Cerebellar cortex (tissue), 1 donor: ENCODE measurements at regions not wholly inside any gene's neighbourhood (a gene's known extent, or its start where the extent isn't known, plus 50 kb on each side); places are given as distances from the start of the nearest gene placed in this dataset.
"Not testable (repeated sequence)": the region's sequence is repeated elsewhere in the genome, so short reads cannot be mapped to it uniquely, and the experiment has no call there.

Experiments
- DNase-seq: peaks from one replicate; pipeline ENCODE4 v3.0.0-alpha.2; 2015; ENCODE audit warnings: low spot score

- DNase-seq = no peak
These were observed 152.6 kb downstream of the CYB561 start for GRCh38 chr17:63293323-63294075.

GRCh38 chr17:63294776-63295175, 151.3 kb downstream of the CYB561 start:
- DNase-seq = no peak

- no peak for DNase-seq
These were observed 150.8 kb downstream of the CYB561 start for GRCh38 chr17:63295288-63295687.

DNA sequence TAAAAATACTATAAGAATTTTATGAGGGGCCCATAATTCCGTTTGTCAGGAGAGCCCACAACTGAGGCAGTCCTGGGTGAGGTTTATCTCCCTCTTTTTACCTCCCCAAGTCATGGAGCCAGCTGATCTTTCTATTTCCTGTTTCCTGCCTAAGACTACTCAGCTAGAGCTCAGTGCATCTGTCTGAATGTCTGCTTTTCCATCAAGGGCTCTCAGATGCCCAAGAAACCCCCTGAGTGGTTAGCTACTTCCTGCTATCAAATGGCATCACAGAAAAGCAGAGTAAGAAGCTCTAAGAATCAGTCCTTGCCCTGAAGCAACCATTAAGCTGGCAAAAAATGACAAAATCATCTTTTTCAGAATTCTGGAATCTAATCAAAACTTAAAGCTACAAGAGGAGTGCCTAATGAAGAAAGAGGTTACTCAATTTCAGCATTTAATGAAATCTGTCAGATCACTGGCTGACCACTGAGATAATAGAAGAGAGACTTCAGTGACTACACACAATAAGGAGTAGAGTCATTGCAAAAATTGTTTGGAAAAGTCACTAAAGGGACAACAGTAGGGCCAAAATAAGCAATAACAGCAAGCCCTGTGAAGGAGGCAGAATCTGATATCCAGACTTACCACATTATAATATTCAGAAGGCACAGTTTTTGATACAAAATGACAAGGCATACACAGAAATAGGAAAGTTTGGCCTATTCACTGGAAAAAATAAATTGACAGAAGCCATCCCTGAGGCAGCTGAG, 150.1 kb downstream of the CYB561 start:
- DNase-seq = no peak

GRCh38 chr17:63298916-63299315, 147.2 kb downstream of the CYB561 start:
- DNase-seq = not testable (repeated sequence)

GRCh38 chr17:63304704-63305261, 141.3 kb downstream of the CYB561 start:
- no peak for DNase-seq

DNA sequence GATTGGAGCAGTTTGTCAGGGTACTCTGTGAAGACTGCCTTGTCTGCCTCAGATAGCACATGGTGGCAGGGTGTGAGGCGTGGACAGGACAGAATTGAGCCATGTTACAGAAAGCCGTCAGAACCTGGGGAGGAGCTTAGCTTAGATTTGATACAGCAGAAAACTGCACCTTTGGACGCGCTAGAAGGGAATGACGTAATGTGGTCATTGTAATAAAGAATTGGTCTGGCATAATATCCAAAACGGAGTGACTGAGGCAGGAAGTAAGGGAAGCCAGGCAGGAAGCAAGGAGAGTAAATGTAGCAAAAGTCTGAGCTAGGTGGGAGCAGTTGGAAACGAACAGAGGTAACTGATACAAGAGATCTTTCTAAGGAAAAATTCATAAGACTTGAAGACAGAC, 140.2 kb downstream of the CYB561 start:
- no peak for DNase-seq

- no peak for DNase-seq
These were observed 139.3 kb downstream of the CYB561 start for GRCh38 chr17:63306855-63307254.

DNA sequence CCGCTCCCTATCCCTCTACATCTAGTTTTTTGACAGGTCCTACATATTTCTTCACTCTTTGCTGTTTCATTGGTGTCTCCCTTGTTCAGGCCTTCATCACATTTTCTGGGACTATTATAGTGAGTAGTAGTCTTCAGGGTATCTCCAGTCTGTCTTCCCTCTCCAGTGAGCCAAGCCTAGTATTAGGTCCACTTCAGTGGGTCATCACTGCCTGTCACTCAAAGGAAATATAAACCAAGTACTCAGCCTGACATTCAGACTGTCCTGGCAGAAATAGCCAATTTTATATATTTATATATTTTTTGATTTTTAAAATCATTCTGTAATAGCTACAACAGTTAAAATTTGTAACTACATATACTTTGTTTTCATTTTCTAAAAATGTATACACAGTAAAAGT, 137.8 kb downstream of the CYB561 start:
- no peak for DNase-seq

DNA sequence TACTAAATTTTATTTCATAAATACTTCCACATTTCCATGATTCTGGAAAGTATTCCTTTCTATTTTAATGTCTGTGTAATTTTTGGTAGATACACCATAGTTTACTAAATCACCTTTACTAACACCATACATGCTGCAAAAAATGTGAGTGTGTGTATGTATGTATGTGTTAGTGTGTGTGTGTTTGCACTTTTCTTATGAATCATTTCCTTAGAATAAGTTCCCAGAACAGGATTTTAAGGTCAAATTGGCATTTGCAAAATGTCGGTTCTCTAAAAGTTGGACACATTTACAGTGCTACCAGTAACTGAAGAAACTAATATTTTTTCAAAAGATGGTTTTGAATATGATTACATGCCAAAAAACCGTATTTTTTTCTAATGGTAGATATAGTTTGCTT, 137.1 kb downstream of the CYB561 start:
- no peak for DNase-seq

GRCh38 chr17:63311416-63311937, 134.6 kb downstream of the CYB561 start:
- DNase-seq = no peak

DNA sequence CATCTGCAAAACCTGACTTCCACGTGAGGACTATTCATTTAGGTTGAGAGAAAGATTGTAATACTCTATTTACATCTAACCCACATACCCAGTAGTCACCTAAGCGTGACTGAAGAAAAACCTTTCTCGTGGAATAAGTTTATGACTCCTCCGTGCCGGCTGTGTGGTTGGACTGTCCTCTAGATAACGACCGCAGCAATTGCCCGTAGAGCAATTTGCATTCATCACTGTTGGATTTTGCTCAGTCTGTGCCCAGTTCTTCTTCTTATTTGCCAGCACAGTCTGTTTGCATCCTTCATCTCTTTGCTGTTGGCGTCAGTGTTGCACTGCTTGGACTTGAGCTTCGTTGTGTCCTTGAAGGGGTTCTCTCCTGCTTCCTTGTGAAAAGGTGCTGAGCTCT, 131.3 kb downstream of the CYB561 start:
- no peak for DNase-seq

- DNase-seq = no peak
These were observed 130.0 kb downstream of the CYB561 start for GRCh38 chr17:63316100-63316499.

DNA sequence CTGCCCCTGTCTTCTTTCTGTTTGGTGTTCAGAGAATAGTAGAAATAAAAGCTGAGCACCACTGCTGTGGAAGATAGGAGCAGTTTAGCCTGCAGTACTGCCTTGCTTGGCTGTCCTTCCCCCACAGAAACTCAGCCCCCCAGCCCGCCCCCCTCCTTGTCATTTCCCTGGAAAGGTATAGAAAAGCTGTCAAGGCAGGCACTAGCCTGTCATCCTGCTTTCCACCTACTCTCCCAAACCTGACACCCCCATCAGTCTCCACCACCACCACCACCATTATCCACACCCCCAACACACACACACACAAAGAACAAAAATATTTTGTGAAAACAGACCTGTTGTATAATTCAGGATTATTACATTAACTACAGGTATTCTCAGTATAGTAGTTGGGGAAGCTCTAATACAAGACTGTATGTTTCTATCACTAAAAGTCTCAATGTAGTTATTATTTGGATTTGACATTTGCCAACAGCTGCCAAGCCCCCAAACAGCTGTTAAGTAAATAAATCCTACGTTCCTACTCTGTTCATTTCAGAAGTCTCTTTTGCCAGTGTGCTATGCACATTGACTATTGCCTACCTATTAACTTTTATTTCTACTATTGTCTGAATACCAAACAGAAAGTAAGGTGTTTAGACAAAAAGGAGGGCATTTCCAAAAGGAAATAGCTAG, 128.8 kb downstream of the CYB561 start:
- DNase-seq = no peak

- no peak for DNase-seq
These were observed 120.3 kb downstream of the CYB561 start for GRCh38 chr17:63325808-63326207.

DNA sequence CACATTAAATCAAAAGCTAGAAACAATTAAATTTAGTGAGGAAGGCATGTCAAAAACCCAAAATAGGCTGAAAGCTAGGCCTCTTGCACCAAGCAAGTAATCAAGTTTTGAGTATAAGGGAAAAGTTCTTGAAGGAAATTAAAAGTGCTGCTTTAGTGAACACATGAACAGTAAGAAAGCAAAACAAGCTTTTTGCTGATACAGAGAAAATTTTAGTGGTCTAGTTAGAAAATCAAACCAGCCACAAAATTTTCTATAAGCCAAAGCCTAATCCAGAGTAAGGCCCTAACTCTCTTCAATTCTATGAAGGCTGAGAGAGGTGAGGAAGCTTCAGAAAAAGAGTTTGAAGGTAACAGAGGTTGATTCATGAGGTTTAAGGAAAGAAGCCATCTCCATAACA, 116.2 kb downstream of the CYB561 start:
- no peak for DNase-seq

DNA sequence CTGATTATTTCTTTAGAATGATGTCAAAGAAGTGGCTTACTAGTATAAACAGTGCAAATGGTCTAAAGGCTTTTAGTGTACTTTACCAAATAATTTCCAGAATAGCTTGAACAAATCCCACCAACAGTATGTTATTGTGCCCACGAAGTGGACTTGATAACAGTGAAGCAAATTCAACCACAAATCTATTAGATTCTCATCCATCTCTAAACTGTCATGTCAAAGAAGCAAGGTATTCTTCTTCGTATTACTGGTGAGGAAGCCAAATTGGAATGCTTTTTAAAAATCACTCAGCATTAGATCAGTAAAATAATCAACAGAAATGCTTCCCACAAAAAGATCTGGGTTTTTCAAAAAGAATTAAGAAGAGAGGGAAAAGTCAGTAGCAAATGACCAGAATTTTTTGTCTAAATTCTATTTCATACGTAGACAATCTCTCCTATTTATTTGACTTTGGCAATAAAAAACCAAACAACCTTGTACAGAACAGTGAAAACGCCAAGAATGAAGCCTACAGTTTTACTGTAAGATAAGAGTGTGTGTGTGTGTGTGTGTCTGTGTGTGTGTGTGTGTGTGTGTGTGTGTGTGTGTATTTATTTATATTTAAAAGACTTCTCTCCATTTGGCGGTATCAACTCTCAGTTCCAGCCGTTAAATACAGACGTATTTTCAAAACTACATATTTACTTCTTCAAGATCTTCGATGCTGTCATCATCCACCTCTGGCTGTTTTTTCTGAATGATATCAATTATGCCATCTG, 114.6 kb downstream of the CYB561 start:
- DNase-seq = no peak

- DNase-seq = no peak
These were observed 113.8 kb downstream of the CYB561 start for GRCh38 chr17:63332286-63332685.

DNA sequence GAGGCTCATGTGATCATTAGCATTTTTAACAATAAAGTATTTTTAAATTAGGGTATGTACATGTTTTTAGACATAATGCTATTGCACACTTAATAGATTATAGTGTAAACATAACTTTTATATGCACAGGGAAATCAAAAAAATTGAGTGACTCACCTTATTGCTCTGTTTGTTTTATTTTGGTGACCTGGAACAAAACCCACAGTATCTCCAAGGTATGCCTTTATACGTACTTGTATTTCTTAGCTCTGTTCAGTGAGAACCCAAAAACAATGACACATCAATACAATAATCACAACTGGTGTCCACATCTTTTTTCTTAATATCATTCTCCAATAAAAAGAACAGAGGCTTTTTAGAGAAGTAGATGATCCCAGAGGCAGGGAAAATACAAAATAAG, 112.2 kb downstream of the CYB561 start:
- no peak for DNase-seq

- no peak for DNase-seq
These were observed 110.3 kb downstream of the CYB561 start for GRCh38 chr17:63335831-63336230.

GRCh38 chr17:63337579-63337978, 108.5 kb downstream of the CYB561 start:
- no peak for DNase-seq

GRCh38 chr17:63338272-63338671, 107.8 kb downstream of the CYB561 start:
- no peak for DNase-seq
